Hematopoietic multipotent progenitor cell treated with erythropoietin and hydrocortisone succinate and interleukin-3 and kit ligand, for 15 days (in vitro differentiated cells): ENCODE measurements at regions not wholly inside any gene's neighbourhood (a gene's known extent, or its start where the extent isn't known, plus 50 kb on each side); places are given as distances from the start of the nearest gene placed in this dataset.
A peak's percentile ranks its signal among the peaks of the same experiment; 100 is the strongest.

Experiments
- DNase-seq: peaks from one replicate; pipeline ENCODE4 v3.0.0-alpha.2; 2015; ENCODE audit warnings: low spot score

- DNase-seq: no peak
Observed at GRCh38 chr4:152021788-152022438, 261.1 kb upstream of the GATB start.

DNA sequence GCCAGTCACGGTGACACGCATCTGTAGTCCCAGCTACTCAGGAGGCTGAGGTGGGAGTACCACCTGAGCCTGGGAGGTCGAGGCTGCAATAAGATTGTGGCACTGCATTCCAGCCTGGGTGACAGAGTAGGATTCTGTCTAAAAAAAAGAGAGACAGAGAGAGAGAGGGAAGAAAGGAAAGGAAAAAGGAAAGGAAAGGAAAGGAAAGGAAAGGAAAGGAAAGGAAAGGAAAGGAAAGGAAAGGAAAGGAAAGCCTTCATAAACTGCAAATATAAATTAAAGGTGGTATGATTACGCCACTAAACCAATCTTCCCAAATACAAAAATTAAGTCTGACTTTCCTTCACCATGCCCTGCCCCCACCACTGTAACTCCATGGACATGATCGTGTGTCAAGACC lies 259.3 kb upstream of the GATB start:
- no peak for DNase-seq

DNA sequence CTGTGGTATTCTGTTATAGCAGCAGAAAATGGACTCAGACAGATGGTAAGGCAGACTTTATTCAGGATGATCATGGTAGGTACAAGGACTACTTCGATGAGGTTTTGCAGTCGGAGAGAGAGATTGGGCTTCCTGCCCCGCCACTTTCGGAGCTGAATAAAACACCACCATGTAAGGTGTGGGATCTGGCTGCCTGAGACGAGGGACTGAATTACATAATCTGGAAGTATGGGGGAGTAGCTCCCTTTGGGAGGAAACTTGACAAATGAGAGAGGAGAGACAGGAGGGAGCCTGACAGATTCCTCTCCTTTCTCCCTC lies 255.5 kb upstream of the GATB start:
- no peak for DNase-seq

DNA sequence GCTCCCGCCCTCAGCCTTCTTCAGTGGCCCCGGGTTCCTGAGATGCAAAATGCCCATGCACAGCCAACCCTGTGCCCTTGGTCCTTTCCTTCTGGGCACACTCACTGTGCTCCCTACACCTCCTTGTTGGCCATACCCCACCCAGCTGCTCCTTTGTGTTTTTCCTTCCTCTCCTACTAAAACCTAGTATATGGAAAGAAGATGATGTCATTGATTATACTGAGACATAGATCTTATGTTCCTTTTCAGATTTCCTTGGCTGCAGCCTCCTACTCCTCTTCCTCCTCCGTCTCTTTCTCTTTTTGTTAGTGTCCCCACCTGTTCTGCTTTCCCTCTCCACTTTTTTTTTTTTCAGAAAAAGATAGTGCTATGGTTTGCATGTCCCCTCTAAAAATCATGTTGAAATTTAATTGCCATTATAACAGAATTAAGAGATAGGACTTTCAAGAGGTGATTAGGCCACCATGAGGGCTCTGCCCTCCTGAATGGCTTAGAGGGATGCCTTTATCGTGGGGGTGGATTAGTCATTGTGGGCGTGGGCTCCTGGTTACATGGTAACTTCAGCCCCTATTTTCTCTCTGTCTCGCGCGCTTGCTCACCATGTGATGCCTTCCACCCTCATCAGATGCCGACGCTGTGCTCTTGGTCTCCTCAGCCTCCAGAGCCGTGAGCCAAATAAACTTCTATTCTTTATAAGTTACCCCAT lies 254.9 kb upstream of the GATB start:
- no peak for DNase-seq

DNA sequence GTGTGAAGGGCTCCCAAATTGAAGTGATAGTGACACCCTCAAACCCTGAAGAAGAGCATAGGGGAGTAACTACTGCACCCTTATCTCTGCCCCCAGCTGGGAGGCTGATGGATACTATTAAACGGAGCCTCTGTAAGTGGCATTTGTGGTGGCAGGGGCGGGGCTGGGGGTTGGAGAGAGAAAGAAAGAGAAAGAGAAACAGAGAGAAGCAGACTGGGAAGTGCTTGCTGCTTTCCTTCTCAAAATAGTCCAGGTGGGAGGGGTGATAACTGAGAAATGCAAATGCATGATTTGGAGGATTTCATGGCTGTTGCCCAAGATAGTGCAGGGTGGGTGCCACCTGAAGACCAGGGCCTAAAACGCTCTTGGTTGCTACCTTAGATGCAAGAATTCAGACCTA lies 253.5 kb upstream of the GATB start:
- peak; percentile 28 for DNase-seq

GRCh38 chr4:152011469-152011868 lies 250.7 kb upstream of the GATB start:
- DNase-seq: no peak

DNA sequence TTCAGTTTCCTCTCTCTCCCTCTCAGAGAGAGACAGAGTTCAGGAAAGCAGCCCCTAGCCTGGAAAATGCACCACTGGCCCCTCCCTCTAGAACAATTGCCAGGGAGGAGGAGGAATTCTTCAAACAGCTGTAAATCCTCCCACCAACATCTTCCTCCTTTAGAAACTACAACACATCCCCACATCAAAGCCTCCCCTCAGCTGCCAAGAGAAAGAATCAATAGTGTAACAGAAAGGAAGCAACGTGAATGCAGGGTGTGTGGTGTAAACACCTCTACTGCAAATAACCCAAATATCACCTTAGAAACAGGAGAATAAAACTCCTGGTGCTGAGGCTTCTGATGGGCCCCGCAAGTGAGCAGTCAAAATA lies 249.9 kb upstream of the GATB start:
- DNase-seq: no peak

DNA sequence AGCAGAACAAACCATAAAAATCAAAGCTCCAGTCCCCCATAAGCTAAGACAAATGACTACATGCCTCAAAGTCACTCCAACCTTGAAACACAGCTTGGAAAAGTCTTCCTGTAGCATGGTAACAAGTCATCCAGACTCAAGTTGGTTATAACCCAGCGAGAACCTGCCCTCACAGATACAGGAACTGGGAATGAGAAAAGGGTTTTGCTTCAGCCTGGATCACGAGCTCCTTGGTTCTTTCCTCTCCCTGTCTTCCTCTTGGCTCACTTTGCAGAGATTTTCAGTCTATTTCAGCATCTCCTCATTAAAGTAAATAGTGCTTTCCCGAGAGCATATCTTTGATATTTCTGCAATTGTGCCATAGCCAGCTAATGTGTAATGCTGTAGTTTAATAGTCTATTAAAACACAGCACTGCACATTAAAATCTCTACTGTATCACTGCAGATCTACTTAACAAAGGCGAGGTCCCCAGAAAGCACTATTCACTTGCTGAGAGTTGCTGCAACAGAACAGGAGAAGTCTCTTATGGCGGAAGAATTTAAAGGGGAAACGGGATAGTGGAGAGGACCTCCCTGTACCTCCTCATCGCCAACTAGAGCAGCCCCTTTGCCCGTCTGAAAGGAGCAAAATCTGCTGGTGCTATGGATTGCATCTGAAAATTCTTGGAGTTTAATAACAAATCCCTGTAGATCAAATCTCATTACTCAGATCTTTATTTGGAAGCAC lies 249.3 kb upstream of the GATB start:
- DNase-seq: no peak

GRCh38 chr4:152009031-152009670 lies 248.3 kb upstream of the GATB start:
- DNase-seq: no peak

GRCh38 chr4:152007111-152007510 lies 246.3 kb upstream of the GATB start:
- DNase-seq: no peak

- no peak for DNase-seq
Observed at GRCh38 chr4:152004801-152005200, 244.0 kb upstream of the GATB start.

GRCh38 chr4:152000518-152000917 lies 239.7 kb upstream of the GATB start:
- no peak for DNase-seq

DNA sequence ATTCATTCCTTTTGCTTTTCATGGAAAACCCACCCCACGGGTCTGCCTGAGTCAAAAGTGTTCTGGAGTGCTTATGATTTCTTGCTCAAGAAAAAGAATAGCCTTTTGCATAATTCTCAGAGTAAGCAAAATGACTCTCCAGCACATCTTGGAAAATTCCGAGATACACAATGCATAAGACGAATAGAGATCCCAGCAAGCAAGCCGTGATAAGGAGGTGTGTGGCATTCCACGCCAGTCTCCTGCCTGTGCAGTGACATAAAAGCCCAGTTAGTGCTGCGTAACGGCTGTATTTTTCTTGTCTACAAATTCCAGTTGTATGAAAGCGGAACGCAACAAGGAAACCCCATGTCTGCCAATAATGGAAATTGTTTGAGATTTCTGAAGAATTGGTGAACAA lies 237.9 kb upstream of the GATB start:
- no peak for DNase-seq

GRCh38 chr4:151997461-151997860 lies 236.7 kb upstream of the GATB start:
- no peak for DNase-seq

DNA sequence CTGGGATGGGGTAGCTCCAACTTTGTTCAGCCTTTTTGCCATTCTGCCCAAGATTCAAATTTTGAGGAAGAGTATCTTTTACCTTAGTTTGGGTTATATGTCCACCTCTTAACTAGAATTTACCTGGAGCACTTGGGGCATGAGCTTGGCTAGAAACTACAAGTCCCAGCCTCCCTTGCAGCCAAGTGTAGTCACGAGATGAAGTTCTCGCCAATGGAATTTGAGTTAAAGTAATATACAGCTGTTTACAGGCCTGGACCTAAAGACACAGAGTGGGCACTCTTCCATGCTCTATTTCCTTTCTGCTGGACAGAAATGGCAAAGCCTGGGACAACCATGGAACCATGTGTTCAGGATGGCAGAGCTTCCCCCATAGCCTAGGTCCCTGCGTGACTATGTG lies 233.6 kb upstream of the GATB start:
- DNase-seq: no peak

DNA sequence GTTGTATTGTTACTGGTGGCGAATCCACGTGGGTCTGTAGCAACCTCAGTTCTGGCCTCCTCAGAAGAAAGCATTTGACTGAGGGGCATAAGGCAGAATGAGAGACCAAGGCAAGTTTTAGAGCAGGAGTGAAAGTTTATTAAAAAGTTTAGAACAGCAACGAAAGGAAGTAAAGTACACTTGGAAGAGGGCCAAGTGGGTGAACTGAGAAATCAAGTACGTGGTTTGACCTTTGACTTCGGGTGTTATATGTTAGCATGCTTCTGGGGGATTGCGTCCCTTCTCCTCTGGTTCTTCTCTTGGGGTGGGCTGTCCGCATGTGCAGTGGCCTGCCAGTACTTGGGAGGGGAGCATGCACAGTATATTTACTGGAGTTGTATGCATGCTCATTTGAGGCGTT lies 232.7 kb upstream of the GATB start:
- DNase-seq: no peak

DNA sequence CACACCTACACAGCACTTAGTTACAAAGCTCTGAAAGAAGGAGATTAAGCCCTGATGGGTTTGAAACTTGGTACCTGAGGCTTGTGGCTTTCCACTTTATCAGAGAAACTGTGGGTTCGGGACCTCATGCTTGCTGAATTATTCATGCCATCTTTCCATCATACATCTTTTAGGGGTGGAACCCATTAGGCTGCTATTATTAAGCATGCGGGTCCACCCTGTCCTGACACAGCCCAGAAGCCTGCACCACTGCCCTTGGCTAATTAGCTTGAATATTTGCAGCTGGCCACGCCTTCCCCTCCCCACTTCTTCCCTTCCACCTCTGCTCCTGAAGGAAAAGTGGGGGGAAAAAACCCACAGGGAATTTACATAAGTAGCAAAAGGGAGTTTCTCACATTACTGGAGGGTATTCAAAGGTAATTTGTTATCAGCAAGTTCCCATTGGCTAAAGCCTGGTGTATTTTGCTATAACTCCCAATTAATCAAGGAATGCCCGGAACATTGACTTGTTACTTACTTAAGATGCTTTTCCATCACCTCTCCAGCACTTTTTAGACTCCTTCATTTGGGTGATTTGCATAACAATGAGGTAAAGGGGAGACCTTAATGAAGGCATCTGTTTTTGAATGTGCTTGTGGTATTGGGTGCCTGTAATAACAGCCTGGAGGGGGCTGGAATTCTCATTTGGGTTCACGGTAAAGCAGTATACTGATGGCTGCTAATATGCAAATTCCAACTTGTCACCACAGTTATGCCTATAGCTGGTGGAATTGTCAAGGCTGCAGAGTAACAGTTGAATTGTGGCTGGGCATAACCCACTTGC lies 231.7 kb upstream of the GATB start:
- DNase-seq: no peak

DNA sequence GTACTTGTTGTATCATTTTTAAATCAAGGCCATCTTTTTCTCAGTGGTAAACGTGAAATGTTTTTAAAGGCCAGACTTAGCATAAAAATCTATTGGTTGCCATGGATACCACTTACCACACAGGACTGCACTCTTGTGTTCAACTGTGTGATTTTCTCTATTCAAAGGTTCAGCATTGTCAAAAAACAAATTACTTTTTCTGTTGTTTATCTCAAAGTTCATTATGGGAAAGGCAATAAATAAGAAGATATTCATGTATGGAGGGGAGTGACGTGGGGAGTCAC lies 231.0 kb upstream of the GATB start:
- DNase-seq: no peak

DNA sequence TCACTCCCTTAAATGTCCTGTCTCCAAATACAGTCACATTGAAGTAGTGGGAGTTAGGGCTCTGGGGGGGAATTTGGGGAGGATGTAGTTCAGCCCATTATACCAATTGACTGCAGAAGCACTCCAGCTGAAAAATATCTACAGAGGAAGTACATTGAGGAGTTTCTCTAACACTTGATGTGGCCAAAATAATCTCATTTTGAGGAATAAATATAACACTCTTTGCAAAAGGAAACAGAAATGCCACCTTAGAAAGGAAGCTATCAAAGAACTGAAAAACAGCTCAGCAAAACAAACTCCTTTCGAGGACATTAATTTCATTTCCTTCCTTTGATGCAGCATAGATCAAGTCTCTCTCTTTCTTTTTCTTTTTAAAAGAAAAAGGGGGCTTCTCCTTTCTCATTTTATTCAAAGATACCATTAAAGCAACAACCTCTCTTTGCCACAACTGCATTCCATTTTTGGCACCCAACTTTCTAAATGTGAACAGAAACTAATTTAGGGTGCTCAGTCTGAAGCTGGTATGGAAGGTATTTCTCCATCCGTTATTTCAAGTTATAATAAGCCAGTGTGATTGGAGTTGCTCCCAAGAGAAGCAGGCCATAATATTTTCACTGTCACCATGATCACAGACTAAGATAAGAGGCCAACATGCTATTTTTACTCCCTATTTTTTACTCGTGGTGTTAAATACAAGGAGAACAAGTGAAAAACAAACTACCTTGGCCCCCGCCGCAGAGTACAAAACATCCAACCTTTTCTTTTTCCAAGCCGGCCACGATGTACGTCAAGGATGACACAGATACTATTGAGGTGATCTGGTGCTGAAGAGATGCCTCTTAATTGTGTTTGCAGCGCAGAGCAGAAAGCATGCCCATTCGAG lies 230.4 kb upstream of the GATB start:
- DNase-seq: no peak

DNA sequence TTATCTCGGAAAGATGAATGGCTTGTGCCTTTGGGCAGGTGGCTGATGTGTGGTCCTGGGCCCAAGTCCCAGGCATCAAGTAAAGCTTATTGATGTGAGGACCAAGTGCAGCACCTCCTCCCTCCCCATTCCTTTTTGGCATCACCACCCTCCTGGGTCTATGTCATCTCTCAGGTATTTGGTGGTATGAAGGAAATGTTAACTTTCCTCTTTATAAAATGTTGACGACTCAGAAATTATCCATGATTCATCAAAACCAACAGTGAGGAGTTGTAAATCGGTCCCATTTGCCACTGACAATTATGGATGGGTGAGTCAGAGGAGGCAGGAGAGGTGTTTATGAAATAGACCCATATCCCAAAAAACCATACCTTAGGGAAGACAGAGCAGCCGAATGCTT lies 229.4 kb upstream of the GATB start:
- no peak for DNase-seq

GRCh38 chr4:151988591-151988990 lies 227.8 kb upstream of the GATB start:
- no peak for DNase-seq

GRCh38 chr4:151987606-151988005 lies 226.8 kb upstream of the GATB start:
- no peak for DNase-seq
